Astrocyte (in vitro differentiated cells and primary cell): ENCODE measurements at regions not wholly inside any gene's neighbourhood (a gene's known extent, or its start where the extent isn't known, plus 50 kb on each side); places are given as distances from the start of the nearest gene placed in this dataset.

Source experiments
- DNase-seq: peaks from one replicate; pipeline ENCODE4 v3.0.0-alpha.2; 2010; ENCODE audit warnings: low read depth
- FAIRE-seq: peaks from 2 replicates; lab custom pipeline; 2011; peaks lifted over from hg19 to GRCh38; lab: Jason Lieb, UNC
- H2AFZ ChIP-seq: 2 replicates; pipeline ENCODE4 v1.6.0; 2012; ENCODE audit warnings: low read depth, low read length, inconsistent platforms
- H3K27ac ChIP-seq: 2 replicates; pipeline ENCODE4 v1.5.1; 2011; ENCODE audit warnings: low read depth, low read length, inconsistent platforms
- H3K27me3 ChIP-seq: 2 replicates; pipeline ENCODE4 v1.6.0; 2011; ENCODE audit warnings: low read length, inconsistent platforms; ENCODE audit not compliant: insufficient read depth
- H3K36me3 ChIP-seq: 2 replicates; pipeline ENCODE4 v1.5.1; 2011; ENCODE audit warnings: low read length, inconsistent platforms; ENCODE audit not compliant: insufficient read depth
- H3K4me1 ChIP-seq: 2 replicates; pipeline ENCODE4 v1.5.1; 2011; ENCODE audit warnings: low read length, inconsistent platforms; ENCODE audit not compliant: insufficient read depth
- H3K4me2 ChIP-seq: 2 replicates; pipeline ENCODE4 v1.6.0; 2012; ENCODE audit warnings: low read length, inconsistent platforms
- H3K4me3 ChIP-seq: 2 replicates; pipeline ENCODE4 v1.5.1; 2011; ENCODE audit warnings: low read depth, mild to moderate bottlenecking, low read length, inconsistent platforms; ENCODE audit not compliant: insufficient read depth
- H3K79me2 ChIP-seq: 2 replicates; pipeline ENCODE4 v1.6.0; 2012; ENCODE audit warnings: mild to moderate bottlenecking, low read length, inconsistent platforms; ENCODE audit not compliant: insufficient read depth
- H3K9ac ChIP-seq: 2 replicates; pipeline ENCODE4 v1.6.0; 2012; ENCODE audit warnings: mild to moderate bottlenecking, low read length, inconsistent platforms
- H3K9me3 ChIP-seq: 2 replicates; pipeline ENCODE4 v1.5.1; 2012; ENCODE audit warnings: low read depth, mild to moderate bottlenecking, low read length, inconsistent platforms; ENCODE audit not compliant: insufficient read depth
- H4K20me1 ChIP-seq: 2 replicates; pipeline ENCODE4 v1.6.0; 2012; ENCODE audit warnings: low read length, inconsistent platforms; ENCODE audit not compliant: insufficient read depth
- H3K27ac Mint-ChIP-seq: one replicate; pipeline ENCODE4 v1.8.0; 2021; ENCODE audit warnings: mild to moderate bottlenecking, mixed read lengths; ENCODE audit not compliant: unreplicated experiment
- H3K27me3 Mint-ChIP-seq: one replicate; pipeline ENCODE4 v1.8.0; 2021; ENCODE audit warnings: low read depth, mixed read lengths; ENCODE audit not compliant: unreplicated experiment
- H3K36me3 Mint-ChIP-seq: one replicate; pipeline ENCODE4 v1.8.0; 2021; ENCODE audit warnings: low read depth, mixed read lengths; ENCODE audit not compliant: unreplicated experiment
- H3K4me1 Mint-ChIP-seq: one replicate; pipeline ENCODE4 v1.8.0; 2021; ENCODE audit warnings: low read depth, mixed read lengths; ENCODE audit not compliant: unreplicated experiment
- H3K4me3 Mint-ChIP-seq: one replicate; pipeline ENCODE4 v1.8.0; 2021; ENCODE audit warnings: mild to moderate bottlenecking, moderate library complexity, mixed read lengths; ENCODE audit not compliant: unreplicated experiment
- H3K9me3 Mint-ChIP-seq: one replicate; pipeline ENCODE4 v1.8.0; 2021; ENCODE audit warnings: mild to moderate bottlenecking, mixed read lengths; ENCODE audit not compliant: unreplicated experiment
- CTCF ChIP-seq: IDR thresholded peaks from 2 replicates; pipeline ENCODE4 v1.5.1; 2011; ENCODE audit warnings: low read depth, mild to moderate bottlenecking, inconsistent platforms, low read length, moderate library complexity; ENCODE audit not compliant: insufficient read depth
- EZH2 ChIP-seq: IDR thresholded peaks from 2 replicates; pipeline ENCODE4 v1.6.1; 2012; ENCODE audit warnings: mild to moderate bottlenecking, low read length, inconsistent platforms; ENCODE audit not compliant: insufficient read depth

DNA sequence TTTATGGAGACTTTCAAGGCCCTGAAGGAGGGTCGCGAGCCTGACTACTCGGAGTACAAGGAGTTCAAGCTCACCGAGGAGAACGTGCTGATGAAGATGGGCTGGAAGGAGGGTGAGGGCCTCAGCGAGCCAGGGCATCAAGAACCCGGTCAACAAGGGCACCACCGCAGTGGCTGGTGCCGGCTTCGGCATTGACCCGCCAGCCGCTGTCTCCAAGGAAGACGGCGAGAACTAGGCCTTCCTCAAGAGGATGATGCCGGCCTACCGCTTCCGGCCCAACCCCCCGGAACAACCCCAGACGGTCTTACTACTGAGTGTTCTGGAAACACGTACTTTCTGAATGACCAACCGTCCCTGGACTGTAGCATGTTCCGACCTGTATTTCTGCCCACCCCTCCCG is 169.2 kb downstream of the HINT1 start:
- Histone ChIP-seq H4K20me1 (no peaks in the 10 kb centered on the region), H3K4me2 (no peak overlapping the region), H3K79me2 (no peaks in the 10 kb centered on the region), H3K27ac (no peak overlapping the region), H3K9me3 (no peaks in the 10 kb centered on the region), H3K36me3 (no peaks in the 10 kb centered on the region), H3K27me3 (no peaks in the 10 kb centered on the region), H2AFZ (no peak overlapping the region), H3K4me1 (no peaks in the 10 kb centered on the region), H3K9ac (no peak overlapping the region), H3K4me3 (no peak overlapping the region)
- H3K4me1 Mint-ChIP-seq, result peaks cover 7% of the 10 kb centered on the region
- no peak for TF ChIP-seq CTCF
- no peak for TF ChIP-seq EZH2
- no peak for DNase-seq
- H3K27ac Mint-ChIP-seq, result no peak overlapping the region
- no peaks in the 10 kb centered on the region for H3K27me3 Mint-ChIP-seq
- FAIRE-seq, result no peak
- H3K9me3 Mint-ChIP-seq, result no peaks in the 10 kb centered on the region
- no peak overlapping the region for H3K4me3 Mint-ChIP-seq
- no peaks in the 10 kb centered on the region for H3K36me3 Mint-ChIP-seq

GRCh38 chr5:130995254-130995515 is 169.9 kb downstream of the HINT1 start:
- H3K27ac Mint-ChIP-seq, result no peak overlapping the region
- H3K4me1 ChIP-seq, result no peaks in the 10 kb centered on the region
- no peaks in the 10 kb centered on the region for H3K27me3 ChIP-seq
- no peaks in the 10 kb centered on the region for H3K9me3 Mint-ChIP-seq
- no peaks in the 10 kb centered on the region for H4K20me1 ChIP-seq
- no peaks in the 10 kb centered on the region for H3K36me3 Mint-ChIP-seq
- H3K4me2 ChIP-seq, result no peak overlapping the region
- H3K27ac ChIP-seq, result no peak overlapping the region
- H3K27me3 Mint-ChIP-seq, result no peaks in the 10 kb centered on the region
- H2AFZ ChIP-seq, result no peak overlapping the region
- no peak overlapping the region for H3K4me3 ChIP-seq
- DNase-seq (no peak), FAIRE-seq (no peak)
- no peak overlapping the region for H3K4me3 Mint-ChIP-seq
- no peak overlapping the region for H3K9ac ChIP-seq
- no peaks in the 10 kb centered on the region for H3K79me2 ChIP-seq
- H3K9me3 ChIP-seq, result no peaks in the 10 kb centered on the region
- H3K36me3 ChIP-seq, result no peaks in the 10 kb centered on the region
- H3K4me1 Mint-ChIP-seq, result peaks cover 7% of the 10 kb centered on the region
- TF ChIP-seq CTCF (no peak), EZH2 (no peak)

- FAIRE-seq (no peak), DNase-seq (no peak)
- H4K20me1 ChIP-seq, result no peaks in the 10 kb centered on the region
- H3K4me3 ChIP-seq, result no peak overlapping the region
- TF ChIP-seq EZH2 (no peak), CTCF (no peak)
- Mint-ChIP-seq H3K27me3 (no peaks in the 10 kb centered on the region), H3K9me3 (no peaks in the 10 kb centered on the region), H3K4me3 (no peak overlapping the region), H3K4me1 (peaks cover 7% of the 10 kb centered on the region), H3K27ac (no peak overlapping the region), H3K36me3 (no peaks in the 10 kb centered on the region)
- no peaks in the 10 kb centered on the region for H3K36me3 ChIP-seq
- no peak overlapping the region for H2AFZ ChIP-seq
- H3K9ac ChIP-seq, result no peak overlapping the region
- no peak overlapping the region for H3K27ac ChIP-seq
- H3K79me2 ChIP-seq, result no peaks in the 10 kb centered on the region
- H3K4me1 ChIP-seq, result no peaks in the 10 kb centered on the region
- no peak overlapping the region for H3K4me2 ChIP-seq
- H3K9me3 ChIP-seq, result no peaks in the 10 kb centered on the region
- H3K27me3 ChIP-seq, result no peaks in the 10 kb centered on the region
Observed at GRCh38 chr5:130994496-130995253, 170.4 kb downstream of the HINT1 start.
